BJ (cell line): ENCODE measurements at regions not wholly inside any gene's neighbourhood (a gene's known extent, or its start where the extent isn't known, plus 50 kb on each side); places are given as distances from the start of the nearest gene placed in this dataset.

ENCODE experiments used
- CTCF ChIA-PET: fragments of 350-600 bp; formaldehyde crosslinking; extraction: SDS; loops from one replicate; lab custom pipeline; 2021; ENCODE audit warnings: antibody characterized with exemption, inconsistent platforms; lab: Yijun Ruan, JAX
- POLR2A ChIA-PET: fragments of 300-600 bp; sonication (Branson Sonifier 250); formaldehyde crosslinking; extraction: SDS; loops from one replicate; lab custom pipeline; 2021; ENCODE audit warnings: antibody characterized with exemption; lab: Charles Lee
- DNase-seq: peaks from one replicate; pipeline ENCODE4 v3.0.0-alpha.2; 2011; ENCODE audit warnings: low read depth
- H3K27me3 ChIP-seq: 2 replicates; pipeline ENCODE4 v1.6.0; 2011; ENCODE audit warnings: low read length; ENCODE audit not compliant: control insufficient read depth, insufficient read depth
- H3K36me3 ChIP-seq: 2 replicates; pipeline ENCODE4 v1.5.1; 2011; ENCODE audit warnings: low read length; ENCODE audit not compliant: control insufficient read depth, insufficient read depth
- H3K4me3 ChIP-seq: 2 replicates; pipeline ENCODE4 v1.5.1; 2011; ENCODE audit warnings: low read depth, mild to moderate bottlenecking, control low read depth, low read length
- CTCF ChIP-seq: IDR thresholded peaks from 2 replicates; pipeline ENCODE4 v1.5.1; 2011; ENCODE audit warnings: low read depth, mild to moderate bottlenecking, control low read depth, inconsistent platforms, low read length, moderate library complexity; ENCODE audit not compliant: insufficient read depth

- H3K27me3 ChIP-seq, result no peaks in the 10 kb centered on the region
- ChIA-PET CTCF (interaction anchor here (2.1 kb wide), 1 partner anchor 188 kb away, joined by 5 read pairs; no protein-coding TSS in a partner anchor), POLR2A (no interaction called here)
- no peak overlapping the region for H3K4me3 ChIP-seq
- TF ChIP-seq CTCF, result no peak
- no peaks in the 10 kb centered on the region for H3K36me3 ChIP-seq
- no peak for DNase-seq
Observed at GRCh38 chr13:99027661-99028425, 50.0 kb upstream of the DOCK9 start.

- ChIA-PET POLR2A (no interaction called here), CTCF (interaction anchor here (0.6 to 2.1 kb wide), 3 partner anchors 9 to 189 kb away, joined by 3 to 5 read pairs (median 5); no protein-coding TSS in a partner anchor)
- Histone ChIP-seq H3K36me3 (no peaks in the 10 kb centered on the region), H3K27me3 (no peaks in the 10 kb centered on the region), H3K4me3 (no peak overlapping the region)
- DNase-seq, result no peak
- TF ChIP-seq CTCF, result peak; percentile 20; the same call in 1 of the 2 replicates
Observed at GRCh38 chr13:99028890-99029289, 51.0 kb upstream of the DOCK9 start.

GRCh38 chr13:99029576-99029975, 51.7 kb upstream of the DOCK9 start:
- no peak for TF ChIP-seq CTCF
- no peak for DNase-seq
- ChIA-PET CTCF (interaction anchor here (1.3 to 2.1 kb wide), 2 partner anchors 187 to 189 kb away, joined by 5 read pairs; no protein-coding TSS in a partner anchor), POLR2A (no interaction called here)
- H3K4me3 ChIP-seq, result no peak overlapping the region
- H3K27me3 ChIP-seq, result no peaks in the 10 kb centered on the region
- no peaks in the 10 kb centered on the region for H3K36me3 ChIP-seq

GRCh38 chr13:99030326-99030725, 52.5 kb upstream of the DOCK9 start:
- CTCF ChIA-PET, result no interaction called here
- no peaks in the 10 kb centered on the region for H3K27me3 ChIP-seq
- H3K4me3 ChIP-seq, result no peak overlapping the region
- POLR2A ChIA-PET, result no interaction called here
- TF ChIP-seq CTCF, result no peak
- no peak for DNase-seq
- no peaks in the 10 kb centered on the region for H3K36me3 ChIP-seq

GRCh38 chr13:99031832-99032231, 54.0 kb upstream of the DOCK9 start:
- Histone ChIP-seq H3K36me3 (no peaks in the 10 kb centered on the region), H3K27me3 (no peaks in the 10 kb centered on the region), H3K4me3 (no peak overlapping the region)
- no peak for DNase-seq
- CTCF ChIA-PET, result interaction anchor here (0.6 to 1.8 kb wide), 5 partner anchors 12 to 312 kb away, joined by 3 to 6 read pairs (median 3); no protein-coding TSS in a partner anchor
- POLR2A ChIA-PET, result no interaction called here
- no peak for TF ChIP-seq CTCF
